RPMI8226 (cell line): ENCODE measurements at regions not wholly inside any gene's neighbourhood (a gene's known extent, or its start where the extent isn't known, plus 50 kb on each side); places are given as distances from the start of the nearest gene placed in this dataset.

Experiments used
- DNase-seq: peaks from one replicate; pipeline ENCODE4 v3.0.0-alpha.2; 2015

DNA sequence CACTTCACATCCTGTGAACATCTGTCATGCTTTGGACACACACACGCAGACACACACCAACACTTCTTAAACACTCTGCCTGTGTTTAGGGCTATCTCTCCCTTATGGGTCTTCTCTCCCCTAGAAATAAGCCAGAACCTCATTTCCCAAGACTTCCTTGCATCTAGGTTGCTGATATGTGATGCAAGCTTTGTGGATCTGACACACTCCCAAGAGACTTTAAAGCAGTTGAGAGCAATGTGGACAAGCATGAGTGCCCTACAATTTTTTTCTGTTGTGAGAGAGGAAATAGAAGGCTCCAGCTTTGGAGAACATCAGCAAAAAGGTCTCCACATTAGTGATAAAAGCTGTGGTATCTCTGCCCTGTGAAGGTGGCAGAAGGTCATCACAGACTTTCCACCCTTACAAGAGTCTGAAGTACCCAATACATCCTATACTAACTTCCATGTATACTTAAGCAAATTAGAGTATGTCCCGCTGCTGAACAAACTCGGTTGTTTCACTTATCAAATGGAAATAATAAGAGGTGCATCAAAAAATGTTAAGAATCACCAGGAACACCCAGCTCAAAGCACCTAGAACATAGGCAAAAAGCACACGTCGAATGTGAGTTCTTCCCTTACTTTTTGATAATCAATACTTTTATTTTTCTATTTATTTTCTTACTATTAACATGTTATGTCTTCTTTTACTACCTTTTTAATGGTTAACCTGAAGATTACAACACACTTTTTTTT, 267.6 kb downstream of the SETD4 start:
- DNase-seq, result no peak

- no peak for DNase-seq
Measured at GRCh38 chr21:35791541-35792325, 268.6 kb downstream of the SETD4 start.

DNA sequence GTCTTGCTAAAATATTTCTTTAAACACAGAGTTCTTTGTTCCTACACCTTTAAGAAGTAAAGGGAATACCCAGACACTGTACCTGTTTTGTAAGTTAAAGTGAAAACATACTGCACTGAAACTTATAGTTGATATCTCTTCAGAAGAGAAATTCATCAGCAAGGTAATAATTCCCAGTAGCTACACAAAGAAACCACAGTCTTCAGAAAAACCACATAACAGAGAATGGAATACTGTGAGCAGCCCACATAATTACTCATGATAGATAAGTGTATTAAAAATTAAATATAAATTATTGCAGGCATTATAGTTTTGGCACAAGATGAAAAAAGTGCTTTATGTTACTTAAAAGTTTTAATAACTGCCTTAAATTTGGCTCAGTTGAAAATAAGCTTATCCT, 276.6 kb downstream of the SETD4 start:
- no peak for DNase-seq

GRCh38 chr21:35782667-35783066, 277.7 kb downstream of the SETD4 start:
- DNase-seq, result no peak

GRCh38 chr21:35780983-35781382, 279.3 kb downstream of the SETD4 start:
- no peak for DNase-seq

GRCh38 chr21:35779690-35780570, 280.4 kb downstream of the SETD4 start:
- DNase-seq, result no peak

DNA sequence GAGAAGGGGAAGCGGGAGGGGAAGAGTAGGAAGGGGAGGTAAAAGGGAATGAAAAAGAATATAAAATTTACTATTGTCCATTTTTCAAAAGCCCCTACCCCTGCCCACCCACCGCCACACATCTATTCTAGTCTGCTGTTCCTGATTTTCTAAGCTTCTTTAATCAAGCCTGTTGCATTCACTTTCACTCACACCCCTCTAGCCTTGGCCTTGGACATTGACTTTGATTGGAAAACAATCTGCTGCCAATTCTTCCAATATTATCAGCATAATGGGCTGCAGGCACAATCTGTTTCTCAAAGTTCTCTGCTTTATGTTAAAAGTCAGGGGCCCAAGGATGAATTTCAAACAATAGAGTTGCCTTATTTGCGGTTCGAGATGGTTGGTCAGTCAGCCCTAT, 281.2 kb downstream of the SETD4 start:
- no peak for DNase-seq

GRCh38 chr21:35777081-35777480, 283.2 kb downstream of the SETD4 start:
- no peak for DNase-seq

- no peak for DNase-seq
Measured at GRCh38 chr21:35775778-35776544, 284.4 kb downstream of the SETD4 start.

GRCh38 chr21:35770101-35770945, 290.0 kb downstream of the SETD4 start:
- DNase-seq, result no peak

DNA sequence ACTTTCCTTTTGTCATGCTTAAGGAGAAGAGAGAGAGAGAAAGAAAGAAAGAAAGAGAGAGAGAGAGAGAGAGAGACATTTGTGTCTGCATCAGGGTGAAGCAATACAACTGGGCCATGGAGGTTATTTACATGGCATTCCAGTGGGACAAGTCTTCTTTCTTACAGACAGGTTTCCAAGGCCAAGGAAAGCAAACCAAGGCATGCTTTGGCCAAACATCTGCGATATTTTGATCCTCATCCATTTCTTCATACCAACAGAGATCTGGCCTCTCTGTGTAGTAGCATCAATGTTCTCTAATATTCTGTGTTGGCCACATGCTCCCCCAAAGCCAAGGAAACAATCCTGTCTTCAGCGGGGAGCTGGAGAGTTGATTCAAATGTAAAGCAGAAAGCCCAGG, 292.1 kb downstream of the SETD4 start:
- DNase-seq, result no peak

GRCh38 chr21:35764586-35764985, 295.7 kb downstream of the SETD4 start:
- no peak for DNase-seq

- no peak for DNase-seq
Measured at GRCh38 chr21:35764077-35764476, 296.2 kb downstream of the SETD4 start.

GRCh38 chr21:35754583-35754982, 305.7 kb downstream of the SETD4 start:
- no peak for DNase-seq

GRCh38 chr21:35753308-35753707, 307.0 kb downstream of the SETD4 start:
- DNase-seq, result no peak

GRCh38 chr21:35751171-35751570, 309.2 kb downstream of the SETD4 start:
- DNase-seq, result no peak

DNA sequence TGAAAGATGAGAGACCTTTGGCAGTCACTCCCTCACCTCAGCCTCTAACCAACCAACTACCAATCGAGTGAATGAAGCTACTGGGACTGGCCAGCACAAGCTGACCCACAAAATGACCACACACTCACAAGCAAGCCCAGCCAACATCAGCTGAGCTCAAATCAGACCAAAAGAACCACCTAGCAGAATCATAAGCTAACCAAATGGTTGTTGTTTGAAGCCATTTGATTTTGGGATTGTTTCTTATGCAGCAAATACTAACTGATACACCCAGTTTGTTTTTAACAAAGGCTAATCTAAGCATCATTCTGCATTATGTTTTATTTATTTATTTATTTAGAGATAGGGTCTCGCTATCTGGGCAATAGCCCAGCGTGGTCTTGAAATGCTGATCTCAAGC, 310.4 kb downstream of the SETD4 start:
- DNase-seq, result no peak

DNA sequence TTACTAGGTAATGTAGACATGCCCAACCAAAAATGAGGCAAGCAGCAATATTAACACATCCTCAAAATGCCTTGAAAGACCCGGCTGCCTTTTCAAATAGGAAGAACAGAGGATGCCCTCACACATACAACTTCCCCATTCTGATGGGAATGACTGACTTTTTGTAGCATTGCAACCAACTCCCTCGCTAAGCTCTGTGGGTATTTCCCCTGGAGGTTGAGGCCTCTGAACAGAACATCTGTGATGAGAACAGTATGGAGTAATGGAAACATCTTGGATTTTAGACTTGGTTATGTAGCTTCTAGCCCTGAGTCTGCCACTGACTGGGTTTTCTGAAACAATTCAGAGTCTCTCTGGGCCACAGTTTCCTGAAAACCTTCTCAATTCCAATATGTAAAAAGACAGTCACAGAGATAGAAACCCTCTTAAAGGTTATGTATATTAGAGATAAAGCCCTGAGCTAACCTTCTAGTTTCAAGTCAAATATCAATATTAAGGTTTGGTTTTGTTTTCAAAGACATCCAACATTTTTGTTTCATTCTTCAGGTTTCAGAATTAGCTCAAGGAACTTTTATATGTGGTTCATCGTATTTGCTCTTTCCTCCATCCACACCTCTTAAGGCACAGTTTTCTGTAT, 311.5 kb downstream of the SETD4 start:
- no peak for DNase-seq

DNA sequence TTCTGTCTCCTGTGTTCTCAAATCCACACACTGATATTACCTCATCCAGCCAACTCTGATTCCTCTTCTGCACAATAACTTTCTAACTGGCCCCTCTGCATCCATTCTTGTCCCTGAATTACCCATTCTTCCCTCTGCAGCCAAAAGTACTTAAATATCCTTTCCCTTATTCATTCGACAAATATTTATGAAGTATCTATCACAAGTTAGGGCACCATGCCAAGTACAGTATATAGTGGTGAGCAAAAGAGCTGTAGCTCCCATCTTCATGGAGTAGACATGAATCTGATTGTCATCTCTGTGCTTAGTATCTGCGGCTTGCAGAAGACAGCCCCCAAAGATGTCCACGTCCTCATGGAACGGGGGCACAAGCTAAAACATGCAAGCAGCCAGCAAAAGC, 316.8 kb downstream of the SETD4 start:
- no peak for DNase-seq

DNA sequence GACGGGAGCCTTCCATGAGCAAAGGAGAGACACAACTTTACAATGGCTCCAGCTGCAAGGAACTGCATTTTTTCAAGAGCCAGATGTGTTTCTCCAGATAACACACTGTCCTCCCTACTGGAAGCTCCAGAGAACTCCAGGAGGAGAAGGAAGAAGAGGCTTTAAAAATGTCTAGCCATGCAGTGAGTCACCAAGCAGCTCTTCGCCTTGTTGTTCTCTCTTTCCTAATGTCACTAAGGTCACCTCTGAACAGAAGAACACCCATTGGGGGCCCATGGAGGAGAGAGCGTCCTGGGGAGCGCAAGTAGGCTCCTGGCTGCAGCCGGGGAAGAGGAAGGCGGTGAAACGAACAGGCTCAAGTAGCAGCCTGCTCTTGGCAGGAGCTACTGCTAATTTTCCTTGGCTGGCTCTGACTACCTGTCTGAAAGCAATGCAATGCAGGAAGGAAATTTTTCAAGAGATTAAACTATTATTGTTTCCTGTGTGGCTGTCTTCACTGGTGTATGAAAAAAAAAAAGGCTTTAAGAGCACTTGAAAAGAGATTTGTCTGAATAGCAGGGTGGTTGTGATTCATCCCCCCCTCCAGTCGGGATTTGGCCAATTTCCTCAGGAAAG, 321.9 kb downstream of the SETD4 start:
- no peak for DNase-seq

DNA sequence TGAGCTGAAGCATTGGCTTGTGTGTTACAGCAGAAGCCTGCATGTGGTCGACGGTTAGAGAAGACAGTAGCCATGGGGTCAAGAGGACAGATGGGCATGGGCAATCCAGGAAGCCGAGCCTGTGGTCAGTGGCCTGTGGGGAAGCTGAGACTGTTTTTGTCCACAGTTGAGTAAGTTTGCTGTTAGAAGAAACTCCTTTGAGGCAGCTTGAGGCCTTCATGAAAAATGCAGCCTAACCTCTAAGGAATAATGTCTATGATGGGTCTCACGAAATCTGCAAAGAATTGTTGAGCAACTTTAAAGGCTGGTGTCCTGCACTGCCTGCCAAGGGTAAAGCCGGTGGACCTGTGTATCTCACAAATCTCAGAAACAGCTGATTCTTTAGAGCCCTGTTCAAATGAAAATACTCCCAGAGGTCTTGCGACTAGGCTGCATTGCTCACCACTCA, 322.4 kb downstream of the SETD4 start:
- no peak for DNase-seq
